GM12865 (cell line): ENCODE measurements at regions not wholly inside any gene's neighbourhood (a gene's known extent, or its start where the extent isn't known, plus 50 kb on each side); places are given as distances from the start of the nearest gene placed in this dataset.
"Not testable (repeated sequence)": the region's sequence is repeated elsewhere in the genome, so short reads cannot be mapped to it uniquely, and the experiment has no call there.

Source experiments
- DNase-seq: peaks from one replicate; pipeline ENCODE4 v3.0.0; 2010; ENCODE audit warnings: low read depth
- H3K4me3 ChIP-seq: 2 replicates; pipeline ENCODE4 v1.5.1; 2011; ENCODE audit warnings: mild to moderate bottlenecking, low read depth, low read length, control low read depth
- CTCF ChIP-seq: IDR thresholded peaks from 2 replicates; pipeline ENCODE4 v1.5.1; 2011; ENCODE audit warnings: low read length, control low read depth, low read depth, inconsistent platforms; ENCODE audit not compliant: insufficient read depth; ENCODE audit errors: missing control alignments

GRCh38 chr2:138094031-138094430 lies 129.8 kb downstream of the HNMT start:
- DNase-seq, result no peak
- no peak overlapping the region for H3K4me3 ChIP-seq
- TF ChIP-seq CTCF, result no peak

- TF ChIP-seq CTCF, result no peak
- H3K4me3 ChIP-seq, result no peak overlapping the region
- DNase-seq, result no peak
Observed at GRCh38 chr2:138095336-138095735, 131.1 kb downstream of the HNMT start.

- not testable (repeated sequence) for H3K4me3 ChIP-seq, DNase-seq
Observed at GRCh38 chr2:138099288-138099687, 135.0 kb downstream of the HNMT start.

- DNase-seq, result no peak
- TF ChIP-seq CTCF, result no peak
- no peak overlapping the region for H3K4me3 ChIP-seq
Observed at GRCh38 chr2:138101718-138102117, 137.4 kb downstream of the HNMT start.

GRCh38 chr2:138102664-138103063 lies 138.4 kb downstream of the HNMT start:
- no peak for TF ChIP-seq CTCF
- DNase-seq, result no peak
- H3K4me3 ChIP-seq, result no peak overlapping the region

GRCh38 chr2:138103156-138103555 lies 138.9 kb downstream of the HNMT start:
- H3K4me3 ChIP-seq, result no peak overlapping the region
- TF ChIP-seq CTCF, result no peak
- no peak for DNase-seq

GRCh38 chr2:138104071-138104470 lies 139.8 kb downstream of the HNMT start:
- no peak overlapping the region for H3K4me3 ChIP-seq
- TF ChIP-seq CTCF, result no peak
- no peak for DNase-seq

GRCh38 chr2:138105358-138105757 lies 141.1 kb downstream of the HNMT start:
- no peak for TF ChIP-seq CTCF
- H3K4me3 ChIP-seq, result no peak overlapping the region
- no peak for DNase-seq
